Upper lobe of left lung (tissue), 6 donors: ENCODE measurements at regions not wholly inside any gene's neighbourhood (a gene's known extent, or its start where the extent isn't known, plus 50 kb on each side); places are given as distances from the start of the nearest gene placed in this dataset.

Experiments
- ATAC-seq, 2 donors: fragments of 200-7000 bp; cut with Tn5 transposase; one replicate each; pipeline ENCODE4 v1.9.1; 2022; ENCODE audit warnings: mild to moderate bottlenecking in 2 of 2, moderate library complexity in 2 of 2; ENCODE audit not compliant: low FRiP score in 2 of 2
- DNase-seq, 2 donors: peaks; one replicate each; pipeline ENCODE4 v3.0.0-alpha.2; 2019 to 2020
- H3K27ac ChIP-seq, 4 donors: fragments of 200-600 bp; sonication (generic); one replicate each; pipeline ENCODE4 v1.5.1; 2016 to 2019
- H3K27me3 ChIP-seq, 4 donors: fragments of 200-600 bp; sonication (generic); one replicate each; pipeline ENCODE4 v1.5.1; 2017 to 2019
- H3K36me3 ChIP-seq, 4 donors: fragments of 200-600 bp; sonication (generic); one replicate each; pipeline ENCODE4 v1.5.1; 2016 to 2019
- H3K4me1 ChIP-seq, 4 donors: fragments of 200-600 bp; sonication (generic); one replicate each; pipeline ENCODE4 v1.5.1; 2018 to 2019
- H3K4me3 ChIP-seq, 4 donors: fragments of 200-600 bp; sonication (generic); one replicate each; pipeline ENCODE4 v1.5.1; 2017 to 2019; ENCODE audit warnings: mild to moderate bottlenecking in 2 of 4, moderate library complexity in 1 of 4
- H3K9me3 ChIP-seq, 4 donors: fragments of 200-600 bp; sonication (generic); one replicate each; pipeline ENCODE4 v1.5.1; 2018 to 2019
- EP300 ChIP-seq, 4 donors: sonication (generic); formaldehyde crosslinking; IDR thresholded peaks; one replicate each; pipeline ENCODE4 v1.5.1; 2017; ENCODE audit warnings: antibody characterized with exemption in 4 of 4, control low read depth in 2 of 4
- POLR2A ChIP-seq, 4 donors: fragments of 450-650 bp; IDR thresholded peaks; one replicate each; pipeline ENCODE4 v1.5.1; 2016 to 2017; ENCODE audit warnings: antibody characterized with exemption in 4 of 4, mild to moderate bottlenecking in 2 of 4
- POLR2AphosphoS5 ChIP-seq, 2 donors: sonication (generic); formaldehyde crosslinking; IDR thresholded peaks; one replicate each; pipeline ENCODE4 v1.5.1; 2017; ENCODE audit warnings: antibody characterized with exemption in 2 of 2
- WGBS, 2 donors: methylation state at CpG; one replicate each; pipeline ENCODE4 v1.1.5; 2017 to 2018; 5-methylcytosine and 5-hydroxymethylcytosine counted together
- TF ChIP-seq, protein P1 (sequence below), 6 experiments: fragments of 450-650 bp in 4 of 6; fragments of 200-600 bp in 2 of 6; sonication (generic) in 2 of 6; IDR thresholded peaks; one replicate each; pipeline ENCODE4 v1.5.1; 2016 to 2019; ENCODE audit warnings: antibody characterized with exemption in 6 of 6
- donor health status: DM: no; HTN: no; CAD: no; lungs with moderate emphysema.
- donor health status: DM: no; HTN: yes; CAD: no; lungs with severe emphysema.

DNA sequence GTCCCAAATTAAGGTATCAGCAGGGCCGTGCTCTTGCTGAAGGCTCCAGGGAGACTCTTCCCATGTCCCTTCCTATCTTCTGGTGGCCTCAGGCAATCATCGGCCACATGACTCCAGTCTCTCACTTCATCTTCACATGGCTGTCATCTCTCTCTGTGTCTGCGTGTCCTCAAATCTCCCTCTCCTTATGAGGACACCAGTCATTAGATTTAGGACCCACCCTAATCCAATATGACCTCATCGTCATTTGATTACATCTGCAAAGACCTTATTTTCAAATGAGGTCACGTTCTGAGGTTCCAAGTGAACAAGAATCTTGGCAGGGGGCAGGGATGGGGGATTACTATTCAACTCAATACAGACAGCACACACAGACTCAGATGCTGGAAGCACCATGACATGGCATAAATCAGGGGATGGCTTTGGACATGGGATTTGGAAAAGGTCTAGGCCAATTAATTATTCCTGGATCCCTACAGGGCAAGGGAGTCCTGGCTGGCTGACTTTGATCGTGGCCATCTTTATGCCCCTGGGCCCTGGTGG is 210.0 kb upstream of the SKOR2 start:
- WGBS, 2 donors: 67 to 89% methylated on average over 5 to 6 of the region's 6 CpGs
- ATAC-seq: no peak
- no peak for TF ChIP-seq POLR2A (IDR thresholded peaks at IDR 0.05)
- no peak for TF ChIP-seq POLR2AphosphoS5 (IDR thresholded peaks at IDR 0.05)
- TF ChIP-seq, protein P1, sequence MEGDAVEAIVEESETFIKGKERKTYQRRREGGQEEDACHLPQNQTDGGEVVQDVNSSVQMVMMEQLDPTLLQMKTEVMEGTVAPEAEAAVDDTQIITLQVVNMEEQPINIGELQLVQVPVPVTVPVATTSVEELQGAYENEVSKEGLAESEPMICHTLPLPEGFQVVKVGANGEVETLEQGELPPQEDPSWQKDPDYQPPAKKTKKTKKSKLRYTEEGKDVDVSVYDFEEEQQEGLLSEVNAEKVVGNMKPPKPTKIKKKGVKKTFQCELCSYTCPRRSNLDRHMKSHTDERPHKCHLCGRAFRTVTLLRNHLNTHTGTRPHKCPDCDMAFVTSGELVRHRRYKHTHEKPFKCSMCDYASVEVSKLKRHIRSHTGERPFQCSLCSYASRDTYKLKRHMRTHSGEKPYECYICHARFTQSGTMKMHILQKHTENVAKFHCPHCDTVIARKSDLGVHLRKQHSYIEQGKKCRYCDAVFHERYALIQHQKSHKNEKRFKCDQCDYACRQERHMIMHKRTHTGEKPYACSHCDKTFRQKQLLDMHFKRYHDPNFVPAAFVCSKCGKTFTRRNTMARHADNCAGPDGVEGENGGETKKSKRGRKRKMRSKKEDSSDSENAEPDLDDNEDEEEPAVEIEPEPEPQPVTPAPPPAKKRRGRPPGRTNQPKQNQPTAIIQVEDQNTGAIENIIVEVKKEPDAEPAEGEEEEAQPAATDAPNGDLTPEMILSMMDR (IDR thresholded peaks at IDR 0.05): no peak
- no peak for TF ChIP-seq EP300 (IDR thresholded peaks at IDR 0.05)

DNA sequence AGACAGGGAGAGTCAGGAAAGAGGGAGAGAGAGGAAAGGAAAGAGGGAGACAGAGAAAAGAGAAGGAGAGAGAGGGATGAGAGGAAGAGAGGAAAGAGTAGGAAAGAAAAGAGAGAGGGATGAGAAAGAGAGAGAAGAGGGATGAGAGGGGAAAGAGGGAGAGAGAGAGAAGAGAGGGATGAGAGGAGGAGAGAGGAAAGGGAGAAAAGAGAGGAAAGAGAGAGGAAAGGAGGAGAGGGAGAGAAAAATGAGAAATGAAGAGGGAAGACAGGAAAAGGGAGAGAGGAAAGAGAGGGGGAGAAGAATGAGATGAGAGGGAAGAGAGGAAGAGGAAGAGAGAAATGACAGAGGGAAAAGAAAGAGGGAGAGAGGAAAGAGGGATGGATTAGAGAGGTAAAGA is 207.0 kb upstream of the SKOR2 start:
- H3K36me3 ChIP-seq: no peaks in the 10 kb centered on the region
- H3K4me1 ChIP-seq: peaks cover 0 to 7% (median 0%) of the 10 kb centered on the region in 4 donors
- H3K27ac ChIP-seq: no peak overlapping the region
- ATAC-seq (no peak), DNase-seq (no peak)
- TF ChIP-seq POLR2A (IDR thresholded peaks at IDR 0.05) (no peak), EP300 (IDR thresholded peaks at IDR 0.05) (no peak), POLR2AphosphoS5 (IDR thresholded peaks at IDR 0.05) (no peak)
- TF ChIP-seq, protein P1 (IDR thresholded peaks at IDR 0.05): no peak
- H3K4me3 ChIP-seq: no peak overlapping the region
- H3K9me3 ChIP-seq: no peaks in the 10 kb centered on the region
- H3K27me3 ChIP-seq: no peaks in the 10 kb centered on the region

More for the DNA sequence above, 210.0 kb upstream of the SKOR2 start:
- H3K4me3 ChIP-seq: no peak overlapping the region
- no peak overlapping the region for H3K27ac ChIP-seq
- no peaks in the 10 kb centered on the region for H3K4me1 ChIP-seq
- H3K27me3 ChIP-seq: no peaks in the 10 kb centered on the region
- DNase-seq: no peak
- no peaks in the 10 kb centered on the region for H3K36me3 ChIP-seq
- no peaks in the 10 kb centered on the region for H3K9me3 ChIP-seq

DNA sequence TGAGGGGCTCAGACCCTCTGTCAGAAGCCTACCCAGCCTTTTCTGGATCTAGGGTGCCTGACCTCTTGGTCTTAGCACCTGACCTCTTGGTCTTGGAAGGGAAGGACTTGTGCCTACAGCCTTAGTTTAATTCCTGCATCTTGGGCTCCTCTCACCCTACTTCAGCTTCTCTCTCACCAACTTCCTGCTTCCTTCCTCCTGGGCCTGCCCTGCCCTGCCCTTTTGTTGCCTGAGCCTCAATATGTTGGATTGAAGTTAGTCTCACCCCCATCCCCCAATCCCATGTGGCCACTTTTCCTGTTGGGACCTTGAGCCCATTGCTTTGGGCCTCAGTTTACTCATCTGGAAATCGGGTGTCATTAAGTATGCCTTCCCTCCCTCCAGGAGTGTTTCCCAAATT is 206.2 kb upstream of the SKOR2 start:
- no peak for TF ChIP-seq POLR2AphosphoS5 (IDR thresholded peaks at IDR 0.05)
- TF ChIP-seq POLR2A (IDR thresholded peaks at IDR 0.05): no peak
- TF ChIP-seq EP300 (IDR thresholded peaks at IDR 0.05): no peak
- TF ChIP-seq, protein P1 (IDR thresholded peaks at IDR 0.05): no peak
- no peaks in the 10 kb centered on the region for H3K27me3 ChIP-seq
- WGBS, 2 donors: 59 to 83% methylated on average over 1 of the region's 1 CpG
- H3K9me3 ChIP-seq: no peaks in the 10 kb centered on the region
- no peak overlapping the region for H3K4me3 ChIP-seq
- H3K4me1 ChIP-seq: peaks cover 0 to 9% (median 0%) of the 10 kb centered on the region in 4 donors
- no peak overlapping the region for H3K27ac ChIP-seq
- DNase-seq: no peak
- ATAC-seq: no peak
- no peaks in the 10 kb centered on the region for H3K36me3 ChIP-seq

DNA sequence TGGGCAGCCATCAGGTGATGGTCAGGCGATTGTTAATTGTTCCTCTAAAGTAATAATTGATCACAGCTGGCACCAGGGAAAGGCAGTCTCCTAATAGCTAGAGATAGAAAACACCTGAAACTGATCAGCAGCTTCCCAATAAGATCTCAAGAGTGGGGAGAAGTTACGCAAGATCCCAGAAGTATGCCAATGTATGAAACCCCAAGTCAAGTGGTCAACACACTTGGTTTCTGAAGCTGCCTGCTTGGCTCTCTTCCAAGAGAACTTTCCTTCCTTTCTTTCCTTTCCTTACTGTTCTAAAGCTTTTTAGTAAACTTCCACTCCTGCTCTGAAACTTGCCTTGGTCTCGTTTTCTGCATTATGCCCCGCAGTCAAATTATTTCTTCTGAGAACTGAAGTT is 201.6 kb upstream of the SKOR2 start:
- Histone ChIP-seq H3K27me3 (no peaks in the 10 kb centered on the region), H3K4me3 (no peak overlapping the region), H3K4me1 (peaks cover 0 to 11% (median 0%) of the 10 kb centered on the region in 4 donors), H3K9me3 (no peaks in the 10 kb centered on the region), H3K36me3 (no peaks in the 10 kb centered on the region), H3K27ac (peak overlapping the region in 1 of 4 donors; percentile 42)
- 50 to 58% methylated on average over 4 of the region's 4 CpGs for WGBS, 2 donors
- TF ChIP-seq, protein P1 (IDR thresholded peaks at IDR 0.05): no peak
- TF ChIP-seq EP300 (IDR thresholded peaks at IDR 0.05) (no peak), POLR2AphosphoS5 (IDR thresholded peaks at IDR 0.05) (no peak), POLR2A (IDR thresholded peaks at IDR 0.05) (no peak)
- DNase-seq (peak in 1 of 2 donors; percentile 24), ATAC-seq (no peak)

DNA sequence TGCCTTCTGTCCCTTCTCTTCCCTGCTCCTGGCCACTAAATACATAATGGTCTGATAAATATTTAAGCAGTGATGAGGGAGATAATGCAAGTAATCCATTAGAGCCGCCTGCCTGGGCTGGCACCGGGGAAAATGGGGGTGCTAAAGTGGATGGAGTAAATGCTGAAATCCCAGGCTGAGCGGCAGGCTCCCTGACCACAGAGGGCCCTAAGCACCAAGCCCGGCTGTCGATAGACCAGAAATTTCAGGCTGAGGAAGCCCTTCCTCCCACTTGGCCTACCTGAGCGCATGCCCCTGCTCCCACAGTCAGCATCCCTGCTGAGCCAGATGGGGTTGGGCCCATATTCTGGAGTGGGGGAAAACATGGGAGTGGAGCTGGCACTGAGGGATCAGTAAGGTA is 197.5 kb upstream of the SKOR2 start:
- Histone ChIP-seq H3K27me3 (no peaks in the 10 kb centered on the region), H3K36me3 (no peaks in the 10 kb centered on the region), H3K9me3 (peaks cover 0 to 3% (median 0%) of the 10 kb centered on the region in 4 donors), H3K4me3 (no peak overlapping the region), H3K27ac (no peak overlapping the region), H3K4me1 (peaks cover 0 to 5% (median 0%) of the 10 kb centered on the region in 4 donors)
- 88 to 94% methylated on average over 5 to 6 of the region's 6 CpGs for WGBS, 2 donors
- TF ChIP-seq POLR2A (IDR thresholded peaks at IDR 0.05) (no peak), EP300 (IDR thresholded peaks at IDR 0.05) (no peak), POLR2AphosphoS5 (IDR thresholded peaks at IDR 0.05) (no peak)
- TF ChIP-seq, protein P1 (IDR thresholded peaks at IDR 0.05): no peak
- ATAC-seq (no peak), DNase-seq (no peak)
